GM19023 (cell line): ENCODE measurements at regions not wholly inside any gene's neighbourhood (a gene's known extent, or its start where the extent isn't known, plus 50 kb on each side); places are given as distances from the start of the nearest gene placed in this dataset.
A peak's percentile ranks its signal among the peaks of the same experiment; 100 is the strongest.
"Not testable (repeated sequence)": the region's sequence is repeated elsewhere in the genome, so short reads cannot be mapped to it uniquely, and the experiment has no call there.

Source experiments
- ATAC-seq: cut with Tn5 transposase; IDR thresholded peaks from one replicate; pipeline ENCODE4 v1.9.1; 2021; ENCODE audit warnings: mild to moderate bottlenecking, moderate library complexity; ENCODE audit not compliant: unreplicated experiment

- no peak for ATAC-seq
Measured at GRCh38 chr10:23927576-23928325, 281.2 kb upstream of the KIAA1217 start.

GRCh38 chr10:23934023-23934422 is 274.9 kb upstream of the KIAA1217 start:
- ATAC-seq: not testable (repeated sequence)

GRCh38 chr10:23945845-23946244 is 263.1 kb upstream of the KIAA1217 start:
- ATAC-seq: no peak

GRCh38 chr10:23951841-23952240 is 257.1 kb upstream of the KIAA1217 start:
- no peak for ATAC-seq

- ATAC-seq: no peak
Measured at GRCh38 chr10:23955456-23956225, 253.3 kb upstream of the KIAA1217 start.

- no peak for ATAC-seq
Measured at GRCh38 chr10:23965123-23965522, 243.8 kb upstream of the KIAA1217 start.

GRCh38 chr10:23965880-23966279 is 243.1 kb upstream of the KIAA1217 start:
- no peak for ATAC-seq

- ATAC-seq: no peak
Measured at GRCh38 chr10:23966504-23967051, 242.4 kb upstream of the KIAA1217 start.

GRCh38 chr10:23968301-23968700 is 240.6 kb upstream of the KIAA1217 start:
- ATAC-seq: no peak

GRCh38 chr10:23974746-23975272 is 234.1 kb upstream of the KIAA1217 start:
- ATAC-seq: no peak

- ATAC-seq: no peak
Measured at GRCh38 chr10:23975431-23975830, 233.5 kb upstream of the KIAA1217 start.

- ATAC-seq: no peak
Measured at GRCh38 chr10:23976275-23976674, 232.7 kb upstream of the KIAA1217 start.

- no peak for ATAC-seq
Measured at GRCh38 chr10:23978317-23978716, 230.6 kb upstream of the KIAA1217 start.

- ATAC-seq: no peak
Measured at GRCh38 chr10:23980094-23980493, 228.8 kb upstream of the KIAA1217 start.

GRCh38 chr10:23981520-23982309 is 227.2 kb upstream of the KIAA1217 start:
- ATAC-seq: no peak

- ATAC-seq: not testable (repeated sequence)
Measured at GRCh38 chr10:23984405-23984804, 224.5 kb upstream of the KIAA1217 start.

GRCh38 chr10:23988006-23988405 is 220.9 kb upstream of the KIAA1217 start:
- no peak for ATAC-seq

GRCh38 chr10:23994459-23995046 is 214.4 kb upstream of the KIAA1217 start:
- ATAC-seq: peak; percentile 63

- no peak for ATAC-seq
Measured at GRCh38 chr10:23999445-23999844, 209.5 kb upstream of the KIAA1217 start.

GRCh38 chr10:24000271-24000813 is 208.6 kb upstream of the KIAA1217 start:
- ATAC-seq: no peak
